Esophagus muscularis mucosa (tissue), 4 donors: ENCODE measurements at regions not wholly inside any gene's neighbourhood (a gene's known extent, or its start where the extent isn't known, plus 50 kb on each side); places are given as distances from the start of the nearest gene placed in this dataset.

Source experiments
- EP300 ChIP-seq: sonication (generic); formaldehyde crosslinking; IDR thresholded peaks from one replicate; pipeline ENCODE4 v1.6.1; 2017; ENCODE audit warnings: antibody characterized with exemption
- POLR2A ChIP-seq: fragments of 450-650 bp; IDR thresholded peaks from one replicate; pipeline ENCODE4 v1.6.1; 2017; ENCODE audit warnings: antibody characterized with exemption, moderate library complexity, mild to moderate bottlenecking, low read depth
- POLR2AphosphoS5 ChIP-seq, 2 donors: sonication (generic); formaldehyde crosslinking; IDR thresholded peaks; one replicate each; pipeline ENCODE4 v1.6.1; 2017; ENCODE audit warnings: antibody characterized with exemption in 2 of 2
- TF ChIP-seq, protein P1 (sequence below), 3 experiments: fragments of 200-600 bp in 2 of 3; fragments of 450-650 bp in 1 of 3; sonication (generic) in 2 of 3; IDR thresholded peaks; one replicate each; pipeline ENCODE4 v1.5.1; 2017 to 2019; ENCODE audit warnings: antibody characterized with exemption in 3 of 3, mild to moderate bottlenecking in 2 of 3, moderate library complexity in 1 of 3

DNA sequence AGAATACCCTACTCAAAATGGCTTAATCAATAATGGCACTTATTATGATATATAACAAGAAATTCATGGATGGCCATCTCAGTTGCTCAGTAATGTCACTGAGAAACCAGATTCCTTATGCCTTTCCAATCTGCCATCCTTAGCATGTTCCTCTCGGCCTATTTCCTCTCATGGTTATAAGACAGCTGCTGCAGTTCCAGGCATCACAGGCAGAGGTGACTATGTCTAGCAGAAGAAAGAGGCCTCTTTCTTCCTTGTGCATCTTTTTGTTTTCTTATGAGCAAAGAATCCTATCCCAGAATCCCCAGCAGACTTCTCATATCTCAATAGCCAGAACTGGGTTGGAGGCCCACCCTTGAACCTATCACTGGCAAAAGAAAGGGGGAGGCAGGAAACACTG lies 310.6 kb upstream of the SPRED2 start:
- TF ChIP-seq, protein P1, sequence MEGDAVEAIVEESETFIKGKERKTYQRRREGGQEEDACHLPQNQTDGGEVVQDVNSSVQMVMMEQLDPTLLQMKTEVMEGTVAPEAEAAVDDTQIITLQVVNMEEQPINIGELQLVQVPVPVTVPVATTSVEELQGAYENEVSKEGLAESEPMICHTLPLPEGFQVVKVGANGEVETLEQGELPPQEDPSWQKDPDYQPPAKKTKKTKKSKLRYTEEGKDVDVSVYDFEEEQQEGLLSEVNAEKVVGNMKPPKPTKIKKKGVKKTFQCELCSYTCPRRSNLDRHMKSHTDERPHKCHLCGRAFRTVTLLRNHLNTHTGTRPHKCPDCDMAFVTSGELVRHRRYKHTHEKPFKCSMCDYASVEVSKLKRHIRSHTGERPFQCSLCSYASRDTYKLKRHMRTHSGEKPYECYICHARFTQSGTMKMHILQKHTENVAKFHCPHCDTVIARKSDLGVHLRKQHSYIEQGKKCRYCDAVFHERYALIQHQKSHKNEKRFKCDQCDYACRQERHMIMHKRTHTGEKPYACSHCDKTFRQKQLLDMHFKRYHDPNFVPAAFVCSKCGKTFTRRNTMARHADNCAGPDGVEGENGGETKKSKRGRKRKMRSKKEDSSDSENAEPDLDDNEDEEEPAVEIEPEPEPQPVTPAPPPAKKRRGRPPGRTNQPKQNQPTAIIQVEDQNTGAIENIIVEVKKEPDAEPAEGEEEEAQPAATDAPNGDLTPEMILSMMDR (IDR thresholded peaks at IDR 0.05) = no peak
- TF ChIP-seq EP300 (no peak), POLR2AphosphoS5 (IDR thresholded peaks at IDR 0.05) (no peak), POLR2A (no peak)
